IMR-90 (cell line): ENCODE measurements at regions not wholly inside any gene's neighbourhood (a gene's known extent, or its start where the extent isn't known, plus 50 kb on each side); places are given as distances from the start of the nearest gene placed in this dataset.

Experiments used
- ATAC-seq: fragments of 200-7000 bp; cut with Tn5 transposase; 2 replicates; pipeline ENCODE4 v1.9.1; 2020; ENCODE audit warnings: low read depth, mild to moderate bottlenecking, moderate library complexity
- BruUV-seq: library from RNA; stranded (reverse); fragments of 400-500 nt; replicated peaks from 2 replicates; lab custom pipeline; 2021; lab: Mats Ljungman, UMichigan
- CTCF ChIA-PET: fragments of 300-600 bp; formaldehyde crosslinking; extraction: SDS; loops from one replicate; lab custom pipeline; 2021; ENCODE audit warnings: antibody characterized with exemption; lab: Yijun Ruan, JAX
- POLR2A ChIA-PET: fragments of 300-600 bp; sonication (Branson Sonifier 250); formaldehyde crosslinking; loops from one replicate; lab custom pipeline; 2022; ENCODE audit warnings: antibody characterized with exemption; ENCODE audit not compliant: unreplicated experiment; lab: Charles Lee
- DNase-seq: peaks from one replicate; pipeline ENCODE4 v3.0.0; 2013
- H2AFZ ChIP-seq: replicated peaks from 2 replicates; pipeline ENCODE3; 2013; ENCODE audit warnings: low read length, mild to moderate bottlenecking; ENCODE audit not compliant: poor library complexity
- H2AK5ac ChIP-seq: 2 replicates; pipeline ENCODE4 v1.6.1; 2013; ENCODE audit warnings: low read depth, low read length, inconsistent platforms
- H2AK9ac ChIP-seq: replicated peaks from 2 replicates; pipeline ENCODE3; 2013; ENCODE audit warnings: mild to moderate bottlenecking, low read depth, low read length, moderate library complexity; ENCODE audit not compliant: poor library complexity
- H2BK120ac ChIP-seq: 2 replicates; pipeline ENCODE4 v1.6.1; 2013; ENCODE audit warnings: low read depth, low read length, inconsistent platforms
- H2BK15ac ChIP-seq: 3 replicates; pipeline ENCODE4 v1.6.1; 2013; ENCODE audit warnings: low read depth, low read length, inconsistent platforms
- H2BK20ac ChIP-seq: 2 replicates; pipeline ENCODE4 v1.6.1; 2013; ENCODE audit warnings: low read depth, mild to moderate bottlenecking, inconsistent platforms, low read length, moderate library complexity
- H2BK5ac ChIP-seq: 2 replicates; pipeline ENCODE4 v1.6.1; 2013; ENCODE audit warnings: mild to moderate bottlenecking, low read depth, low read length, inconsistent platforms; ENCODE audit not compliant: poor library complexity, severe bottlenecking
- H3K14ac ChIP-seq: replicated peaks from 2 replicates; pipeline ENCODE4 v1.6.1; 2013; ENCODE audit warnings: low read depth, low read length, inconsistent platforms
- H3K18ac ChIP-seq: 2 replicates; pipeline ENCODE4 v1.6.1; 2013; ENCODE audit warnings: low read depth, low read length, control low read depth
- H3K23ac ChIP-seq: 2 replicates; pipeline ENCODE4 v1.6.1; 2013; ENCODE audit warnings: low read depth, low read length, inconsistent platforms
- H3K27ac ChIP-seq: 2 replicates; pipeline ENCODE4 v1.5.1; 2013; ENCODE audit warnings: mild to moderate bottlenecking, control low read depth, low read length; ENCODE audit not compliant: insufficient read depth
- H3K27me3 ChIP-seq: 2 replicates; pipeline ENCODE4 v1.6.1; 2013; ENCODE audit warnings: low read length; ENCODE audit not compliant: control insufficient read depth, insufficient read depth
- H3K36me3 ChIP-seq: 2 replicates; pipeline ENCODE4 v1.6.1; 2013; ENCODE audit warnings: low read length, mixed read lengths; ENCODE audit not compliant: control insufficient read depth, insufficient read depth
- H3K4ac ChIP-seq: 2 replicates; pipeline ENCODE4 v1.6.1; 2013; ENCODE audit warnings: low read depth, low read length, inconsistent platforms
- H3K4me1 ChIP-seq: 2 replicates; pipeline ENCODE4 v1.6.1; 2013; ENCODE audit warnings: low read length, mixed read lengths; ENCODE audit not compliant: control insufficient read depth, insufficient read depth
- H3K4me2 ChIP-seq: 2 replicates; pipeline ENCODE4 v1.6.1; 2013; ENCODE audit warnings: low read depth, mild to moderate bottlenecking, control low read depth, low read length, moderate library complexity
- H3K4me3 ChIP-seq: 2 replicates; pipeline ENCODE4 v1.5.1; 2013; ENCODE audit warnings: low read depth, mild to moderate bottlenecking, control low read depth, low read length, moderate library complexity; ENCODE audit not compliant: insufficient read depth
- H3K56ac ChIP-seq: 2 replicates; pipeline ENCODE4 v1.6.1; 2013; ENCODE audit warnings: low read length, inconsistent platforms; ENCODE audit not compliant: insufficient read depth; ENCODE audit errors: extremely low read depth
- H3K79me1 ChIP-seq, 2 experiments: 2 replicates each; pipeline ENCODE4 v1.6.1; 2013; ENCODE audit warnings: low read length in 2 of 2, inconsistent platforms in 1 of 2, low read depth in 1 of 2
- H3K9ac ChIP-seq: 2 replicates; pipeline ENCODE4 v1.6.1; 2013; ENCODE audit warnings: low read depth, low read length, control low read depth
- H3K9me1 ChIP-seq: 2 replicates; pipeline ENCODE4 v1.6.1; 2013; ENCODE audit warnings: low read length, inconsistent platforms; ENCODE audit not compliant: insufficient read depth
- H3K9me3 ChIP-seq: 2 replicates; pipeline ENCODE4 v1.6.1; 2013; ENCODE audit warnings: low read length; ENCODE audit not compliant: control insufficient read depth, insufficient read depth
- H4K20me1 ChIP-seq: 2 replicates; pipeline ENCODE4 v1.6.1; 2013; ENCODE audit warnings: low read length, inconsistent platforms; ENCODE audit not compliant: insufficient read depth
- H4K5ac ChIP-seq: 2 replicates; pipeline ENCODE4 v1.6.1; 2013; ENCODE audit warnings: mild to moderate bottlenecking, low read depth, low read length, control low read depth
- H4K8ac ChIP-seq, 2 experiments: 2 replicates each; pipeline ENCODE4 v1.6.1; 2013; ENCODE audit warnings: low read depth in 2 of 2, low read length in 2 of 2, control low read depth in 1 of 2, inconsistent platforms in 1 of 2
- H4K91ac ChIP-seq: 2 replicates; pipeline ENCODE4 v1.6.1; 2013; ENCODE audit warnings: low read depth, low read length, inconsistent platforms; ENCODE audit not compliant: insufficient read depth
- CEBPB ChIP-seq: IDR thresholded peaks from 2 replicates; pipeline ENCODE4 v1.6.1; 2012; ENCODE audit warnings: low read depth, low read length, improper control_type of control experiment
- FOS ChIP-seq: fragments of 150-350 bp; IDR thresholded peaks from 2 replicates; pipeline ENCODE4 v1.6.1; 2016; ENCODE audit warnings: low read depth, low read length
- MAFK ChIP-seq: IDR thresholded peaks from 2 replicates; pipeline ENCODE4 v1.6.1; 2012; ENCODE audit warnings: low read depth, low read length, improper control_type of control experiment
- MAZ ChIP-seq: IDR thresholded peaks from 2 replicates; pipeline ENCODE4 v1.6.1; 2012; ENCODE audit warnings: low read depth, mild to moderate bottlenecking, low read length, improper control_type of control experiment, moderate library complexity, borderline replicate concordance
- MXI1 ChIP-seq: IDR thresholded peaks from 2 replicates; pipeline ENCODE4 v1.6.1; 2012; ENCODE audit warnings: low read depth, mild to moderate bottlenecking, low read length, moderate library complexity, borderline replicate concordance
- POLR2A ChIP-seq: IDR thresholded peaks from 2 replicates; pipeline ENCODE4 v1.6.1; 2012; ENCODE audit warnings: mild to moderate bottlenecking, low read depth, low read length
- SMC3 ChIP-seq: fragments of 150-350 bp; IDR thresholded peaks from 2 replicates; pipeline ENCODE4 v1.6.1; 2016; ENCODE audit warnings: low read depth, mild to moderate bottlenecking, antibody characterized with exemption, low read length, moderate library complexity
- WGBS, 2 experiments: methylation state at CpG; one replicate each; pipeline versions ENCODE4 v1.1.5 to v1.1.7; 2013; ENCODE audit warnings: missing lambda C conversion rate in 2 of 2; ENCODE audit not compliant: insufficient read length in 1 of 2; ENCODE audit errors: extremely low coverage in 2 of 2; 5-methylcytosine and 5-hydroxymethylcytosine counted together
- dilution Hi-C: fragments of 300-500 bp; cut with HindIII; formaldehyde crosslinking; loops from one replicate; pipeline ENCODE4 v1.14.3; 2018; ENCODE audit warnings: low sequenced_read_pairs; ENCODE audit not compliant: unreplicated experiment
- in situ Hi-C: fragments of 300-500 bp; cut with MboI; formaldehyde crosslinking; loops from 3 replicates; pipeline ENCODE4 v1.14.3; 2019; ENCODE audit warnings: low sequenced_read_pairs, inconsistent platforms, mixed read lengths
- intact Hi-C: fragments of 100-400 bp; cut with micrococcal nuclease; formaldehyde crosslinking; loops from 2 replicates; pipeline ENCODE4 v1.10.0; 2022
- TF ChIP-seq, protein P1 (sequence below): fragments of 150-350 bp; IDR thresholded peaks from 2 replicates; pipeline ENCODE4 v1.6.1; 2016; ENCODE audit warnings: low read depth, mild to moderate bottlenecking, low read length, moderate library complexity, borderline replicate concordance
- TF ChIP-seq, protein P2 (sequence below): conservative IDR thresholded peaks from 2 replicates; pipeline ENCODE4 v1.5.1; 2012; ENCODE audit warnings: mild to moderate bottlenecking, low read depth, low read length, improper control_type of control experiment

DNA sequence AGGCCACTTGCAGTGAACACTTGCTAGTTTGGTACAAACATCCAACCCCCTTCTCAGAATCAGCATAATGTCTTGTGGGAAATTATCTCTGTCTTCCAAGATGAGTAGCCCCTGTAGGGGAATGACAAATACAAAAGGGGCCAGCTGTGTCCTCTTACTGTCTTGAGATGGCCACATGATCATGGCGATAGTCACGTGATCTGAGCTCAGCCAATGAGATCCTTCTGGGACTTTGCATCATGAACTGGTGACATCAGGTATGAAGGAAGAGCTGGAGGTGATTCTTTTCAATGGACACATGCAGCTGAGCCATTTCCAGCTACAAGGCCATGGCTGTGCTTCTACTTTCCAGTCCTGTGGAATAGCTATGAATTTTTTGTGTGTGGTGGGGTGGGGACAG lies 206.3 kb downstream of the IRX1 start:
- dilution Hi-C loops: no loop called here
- Histone ChIP-seq H2AK9ac (no peak overlapping the region), H2AFZ (no peak overlapping the region), H3K36me3 (no peaks in the 10 kb centered on the region), H3K4me1 (no peaks in the 10 kb centered on the region), H4K8ac (no peak overlapping the region), H4K91ac (no peak overlapping the region), H3K9ac (no peak overlapping the region), H3K4me2 (no peak overlapping the region), H2BK5ac (no peak overlapping the region), H4K20me1 (no peaks in the 10 kb centered on the region), H3K4ac (no peak overlapping the region), H3K9me1 (no peaks in the 10 kb centered on the region), H3K18ac (no peak overlapping the region), H3K79me1 (no peaks in the 10 kb centered on the region), H3K27ac (no peak overlapping the region), H3K4me3 (no peak overlapping the region), H3K9me3 (peaks cover 11% of the 10 kb centered on the region), H2BK15ac (no peak overlapping the region), H2BK120ac (no peak overlapping the region), H3K23ac (no peak overlapping the region), H3K14ac (no peak overlapping the region), H2BK20ac (no peak overlapping the region), H2AK5ac (no peak overlapping the region), H4K5ac (no peak overlapping the region), H3K56ac (no peak overlapping the region), H3K27me3 (no peaks in the 10 kb centered on the region)
- ATAC-seq (no peak), DNase-seq (no peak)
- TF ChIP-seq CEBPB (no peak), SMC3 (no peak), MAZ (no peak), POLR2A (no peak), MXI1 (no peak), MAFK (no peak), FOS (no peak)
- TF ChIP-seq, protein P1, sequence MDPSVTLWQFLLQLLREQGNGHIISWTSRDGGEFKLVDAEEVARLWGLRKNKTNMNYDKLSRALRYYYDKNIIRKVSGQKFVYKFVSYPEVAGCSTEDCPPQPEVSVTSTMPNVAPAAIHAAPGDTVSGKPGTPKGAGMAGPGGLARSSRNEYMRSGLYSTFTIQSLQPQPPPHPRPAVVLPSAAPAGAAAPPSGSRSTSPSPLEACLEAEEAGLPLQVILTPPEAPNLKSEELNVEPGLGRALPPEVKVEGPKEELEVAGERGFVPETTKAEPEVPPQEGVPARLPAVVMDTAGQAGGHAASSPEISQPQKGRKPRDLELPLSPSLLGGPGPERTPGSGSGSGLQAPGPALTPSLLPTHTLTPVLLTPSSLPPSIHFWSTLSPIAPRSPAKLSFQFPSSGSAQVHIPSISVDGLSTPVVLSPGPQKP: no peak
- TF ChIP-seq, protein P2, sequence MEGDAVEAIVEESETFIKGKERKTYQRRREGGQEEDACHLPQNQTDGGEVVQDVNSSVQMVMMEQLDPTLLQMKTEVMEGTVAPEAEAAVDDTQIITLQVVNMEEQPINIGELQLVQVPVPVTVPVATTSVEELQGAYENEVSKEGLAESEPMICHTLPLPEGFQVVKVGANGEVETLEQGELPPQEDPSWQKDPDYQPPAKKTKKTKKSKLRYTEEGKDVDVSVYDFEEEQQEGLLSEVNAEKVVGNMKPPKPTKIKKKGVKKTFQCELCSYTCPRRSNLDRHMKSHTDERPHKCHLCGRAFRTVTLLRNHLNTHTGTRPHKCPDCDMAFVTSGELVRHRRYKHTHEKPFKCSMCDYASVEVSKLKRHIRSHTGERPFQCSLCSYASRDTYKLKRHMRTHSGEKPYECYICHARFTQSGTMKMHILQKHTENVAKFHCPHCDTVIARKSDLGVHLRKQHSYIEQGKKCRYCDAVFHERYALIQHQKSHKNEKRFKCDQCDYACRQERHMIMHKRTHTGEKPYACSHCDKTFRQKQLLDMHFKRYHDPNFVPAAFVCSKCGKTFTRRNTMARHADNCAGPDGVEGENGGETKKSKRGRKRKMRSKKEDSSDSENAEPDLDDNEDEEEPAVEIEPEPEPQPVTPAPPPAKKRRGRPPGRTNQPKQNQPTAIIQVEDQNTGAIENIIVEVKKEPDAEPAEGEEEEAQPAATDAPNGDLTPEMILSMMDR: no peak
- ChIA-PET CTCF (no interaction called here), POLR2A (no interaction called here)
- 51% methylated on average over 2 of the region's 2 CpGs; no CpG with 5 or more reads in 1 of the 2 experiments for WGBS, 2 experiments
- no TSS peak for BruUV-seq
- intact Hi-C loops: no loop called here
- in situ Hi-C loops: no loop called here
